Activated T-helper 2 cell treated with anti-CD3 and anti-CD28 coated beads, Interferon-gamma antibody, Interleukin-2, Interleukin-4, amounts not matched to agents 10 μg/mL and 5 μg/mL and 100 μg/mL, durations not matched to agents 14 hours and 24 hours and 36 hours (primary cell): ENCODE measurements at regions not wholly inside any gene's neighbourhood (a gene's known extent, or its start where the extent isn't known, plus 50 kb on each side); places are given as distances from the start of the nearest gene placed in this dataset.
"Not testable (repeated sequence)": the region's sequence is repeated elsewhere in the genome, so short reads cannot be mapped to it uniquely, and the experiment has no call there.

Source experiments
- DNase-seq: peaks from one replicate; pipeline ENCODE4 v3.0.0; 2021; ENCODE audit warnings: low spot score
- H3K27ac Mint-ChIP-seq: one replicate; pipeline ENCODE4 v1.8.0; 2021; ENCODE audit warnings: mixed read lengths
- H3K27me3 Mint-ChIP-seq: one replicate; pipeline ENCODE4 v1.8.0; 2021; ENCODE audit warnings: low read depth, mixed read lengths
- H3K36me3 Mint-ChIP-seq: one replicate; pipeline ENCODE4 v1.8.0; 2021; ENCODE audit warnings: low read depth, mixed read lengths
- H3K4me1 Mint-ChIP-seq: one replicate; pipeline ENCODE4 v1.8.0; 2021; ENCODE audit warnings: low read depth, mixed read lengths
- H3K4me3 Mint-ChIP-seq: one replicate; pipeline ENCODE4 v1.8.0; 2021; ENCODE audit warnings: low read depth, mild to moderate bottlenecking, moderate library complexity, mixed read lengths
- H3K9me3 Mint-ChIP-seq: one replicate; pipeline ENCODE4 v1.8.0; 2021; ENCODE audit warnings: mixed read lengths
- intact Hi-C: fragments of 100-400 bp; cut with micrococcal nuclease; formaldehyde crosslinking; loops from one replicate; pipeline ENCODE4 v1.15.1; 2023

DNA sequence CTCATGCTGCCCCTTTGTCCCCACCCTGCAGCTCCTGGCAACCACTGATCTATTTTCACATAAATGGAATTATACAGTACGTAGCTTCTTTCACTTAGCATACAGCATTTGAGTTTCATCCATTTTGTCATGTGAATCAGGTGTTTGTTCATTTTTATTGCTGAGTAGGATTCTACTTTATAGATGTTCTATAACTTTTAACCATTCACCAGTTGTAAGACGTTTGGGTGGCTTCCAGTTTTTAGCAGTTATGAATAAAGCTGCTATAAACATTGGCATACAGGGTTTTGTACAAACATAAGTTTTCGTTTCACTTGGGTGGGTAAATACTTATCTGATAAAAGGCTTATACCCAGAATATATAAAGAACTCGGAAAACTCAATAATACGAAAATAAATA is 102.3 kb upstream of the KLHL13 start:
- H3K36me3 Mint-ChIP-seq, result no peaks in the 10 kb centered on the region
- no peak for DNase-seq
- no peaks in the 10 kb centered on the region for H3K9me3 Mint-ChIP-seq
- H3K27me3 Mint-ChIP-seq, result no peaks in the 10 kb centered on the region
- no peak overlapping the region for H3K4me3 Mint-ChIP-seq
- H3K27ac Mint-ChIP-seq, result no peak overlapping the region
- intact Hi-C loops, result no loop called here
- no peaks in the 10 kb centered on the region for H3K4me1 Mint-ChIP-seq

GRCh38 chrX:118219866-118220265 is 103.3 kb upstream of the KLHL13 start:
- no peaks in the 10 kb centered on the region for H3K27me3 Mint-ChIP-seq
- H3K4me1 Mint-ChIP-seq, result no peaks in the 10 kb centered on the region
- H3K4me3 Mint-ChIP-seq, result no peak overlapping the region
- no peaks in the 10 kb centered on the region for H3K9me3 Mint-ChIP-seq
- intact Hi-C loops, result no loop called here
- no peak for DNase-seq
- no peaks in the 10 kb centered on the region for H3K36me3 Mint-ChIP-seq
- no peak overlapping the region for H3K27ac Mint-ChIP-seq

GRCh38 chrX:118220509-118220908 is 103.9 kb upstream of the KLHL13 start:
- DNase-seq, result no peak
- Mint-ChIP-seq H3K4me3 (no peak overlapping the region), H3K27ac (no peak overlapping the region), H3K36me3 (no peaks in the 10 kb centered on the region), H3K27me3 (no peaks in the 10 kb centered on the region), H3K4me1 (no peaks in the 10 kb centered on the region), H3K9me3 (no peaks in the 10 kb centered on the region)
- intact Hi-C loops, result no loop called here

- no peaks in the 10 kb centered on the region for H3K36me3 Mint-ChIP-seq
- no peaks in the 10 kb centered on the region for H3K9me3 Mint-ChIP-seq
- intact Hi-C loops, result no loop called here
- H3K4me1 Mint-ChIP-seq, result no peaks in the 10 kb centered on the region
- DNase-seq, result no peak
- H3K27ac Mint-ChIP-seq, result no peak overlapping the region
- no peak overlapping the region for H3K4me3 Mint-ChIP-seq
- no peaks in the 10 kb centered on the region for H3K27me3 Mint-ChIP-seq
These were observed 104.7 kb upstream of the KLHL13 start for GRCh38 chrX:118221270-118221669.

- Mint-ChIP-seq H3K4me3 (no peak overlapping the region), H3K27me3 (no peaks in the 10 kb centered on the region), H3K27ac (no peak overlapping the region), H3K36me3 (no peaks in the 10 kb centered on the region), H3K9me3 (no peaks in the 10 kb centered on the region), H3K4me1 (no peaks in the 10 kb centered on the region)
- intact Hi-C loops, result no loop called here
- DNase-seq, result no peak
These were observed 105.1 kb upstream of the KLHL13 start for GRCh38 chrX:118221733-118222132.

DNA sequence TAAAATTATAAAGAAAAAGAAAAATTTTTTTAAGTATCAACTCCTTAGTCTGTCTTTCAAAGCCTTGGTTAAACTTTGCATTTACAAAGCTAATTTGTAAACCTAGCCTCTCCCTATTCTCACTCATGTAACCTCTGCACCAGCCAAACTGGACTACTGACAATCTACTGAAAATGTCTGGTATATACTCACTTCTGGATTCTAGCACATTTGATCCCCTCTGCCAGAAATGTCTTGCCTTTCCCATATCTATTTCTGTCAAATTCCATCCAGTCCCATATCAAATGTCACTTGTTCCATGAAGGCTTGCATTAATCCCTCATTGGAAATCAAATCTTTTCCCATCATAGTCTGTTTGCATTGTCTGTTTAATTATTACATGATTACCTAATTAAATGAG is 105.8 kb upstream of the KLHL13 start:
- H3K27me3 Mint-ChIP-seq, result no peaks in the 10 kb centered on the region
- no peaks in the 10 kb centered on the region for H3K4me1 Mint-ChIP-seq
- H3K9me3 Mint-ChIP-seq, result no peaks in the 10 kb centered on the region
- intact Hi-C loops, result no loop called here
- no peak for DNase-seq
- no peaks in the 10 kb centered on the region for H3K36me3 Mint-ChIP-seq
- H3K4me3 Mint-ChIP-seq, result no peak overlapping the region
- H3K27ac Mint-ChIP-seq, result no peak overlapping the region

DNA sequence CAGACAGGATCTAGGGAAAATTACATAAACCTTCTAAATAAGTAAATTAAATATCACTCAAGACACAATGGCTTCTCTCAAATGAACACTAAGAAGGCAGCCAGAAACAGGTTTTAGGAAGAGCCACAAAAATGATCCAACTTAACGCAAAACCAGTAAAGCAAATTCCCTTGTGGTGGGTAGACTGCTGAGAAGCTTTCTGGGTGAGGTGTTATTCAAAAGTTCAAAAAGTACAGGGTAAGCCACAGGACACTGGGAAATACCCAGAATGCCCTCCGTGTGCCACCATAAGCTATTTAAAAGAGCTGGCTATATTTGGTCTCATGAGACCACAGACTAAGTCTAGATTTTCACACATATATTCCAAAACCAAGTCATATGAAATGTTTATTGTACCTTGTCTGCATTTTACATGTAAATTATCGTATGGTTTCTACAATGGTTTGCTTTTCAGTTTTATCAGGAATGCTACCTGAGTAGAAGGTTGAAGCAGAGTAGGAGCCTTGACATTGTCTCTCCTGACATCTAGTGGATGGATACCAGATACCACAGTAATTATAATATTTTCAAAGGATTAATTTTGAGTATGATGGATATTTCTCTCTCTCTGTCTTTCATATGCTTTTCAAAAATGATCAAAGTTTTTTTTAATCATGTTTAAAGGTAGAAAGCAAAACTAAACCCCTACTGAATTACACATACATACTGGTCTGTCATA is 109.3 kb upstream of the KLHL13 start:
- DNase-seq, result no peak
- no peaks in the 10 kb centered on the region for H3K27me3 Mint-ChIP-seq
- H3K4me3 Mint-ChIP-seq, result no peak overlapping the region
- H3K4me1 Mint-ChIP-seq, result no peaks in the 10 kb centered on the region
- intact Hi-C loops, result no loop called here
- no peaks in the 10 kb centered on the region for H3K9me3 Mint-ChIP-seq
- H3K27ac Mint-ChIP-seq, result no peak overlapping the region
- H3K36me3 Mint-ChIP-seq, result no peaks in the 10 kb centered on the region

DNA sequence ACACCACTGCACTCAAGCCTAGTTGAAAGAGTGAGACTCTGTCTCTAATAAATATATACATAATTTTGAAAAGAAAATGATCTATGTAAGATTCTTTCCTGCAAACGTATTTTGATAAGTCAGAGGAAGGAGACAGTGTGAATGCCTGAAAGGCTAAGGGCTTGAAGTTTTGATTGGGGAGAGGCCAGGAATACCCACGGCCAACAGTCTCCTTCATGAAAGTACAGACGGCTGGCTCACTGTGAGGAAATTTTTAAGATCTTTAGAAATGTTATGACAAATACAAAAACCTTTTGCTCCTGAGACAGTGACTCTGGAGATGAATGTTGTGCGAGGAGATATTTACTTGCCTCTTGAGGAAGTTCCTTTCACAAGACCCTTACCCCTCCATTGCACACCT is 111.4 kb upstream of the KLHL13 start:
- Mint-ChIP-seq H3K4me1 (no peaks in the 10 kb centered on the region), H3K36me3 (no peaks in the 10 kb centered on the region), H3K27ac (no peak overlapping the region), H3K4me3 (no peak overlapping the region), H3K9me3 (no peaks in the 10 kb centered on the region), H3K27me3 (no peaks in the 10 kb centered on the region)
- intact Hi-C loops, result no loop called here
- DNase-seq, result no peak

DNA sequence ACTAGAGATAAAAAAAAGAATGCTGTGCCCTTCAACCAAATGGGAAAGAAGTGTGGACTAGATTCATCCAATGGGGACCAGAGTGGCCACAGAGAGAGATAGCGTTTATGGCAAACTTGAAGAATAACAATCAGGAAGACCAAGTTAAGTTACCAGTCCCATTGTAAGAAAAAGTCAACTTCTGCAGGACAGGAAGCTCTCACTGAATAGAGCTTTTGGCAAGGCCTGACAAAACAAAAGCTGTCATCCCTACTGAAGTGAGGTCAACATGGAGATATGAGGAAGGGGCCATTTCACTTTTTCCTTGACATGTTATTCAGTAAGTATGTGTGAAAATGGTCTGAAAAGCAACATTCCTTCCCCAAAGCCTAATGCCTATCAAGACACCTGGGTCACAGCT is 111.8 kb upstream of the KLHL13 start:
- no peaks in the 10 kb centered on the region for H3K27me3 Mint-ChIP-seq
- H3K36me3 Mint-ChIP-seq, result no peaks in the 10 kb centered on the region
- no peak for DNase-seq

DNA sequence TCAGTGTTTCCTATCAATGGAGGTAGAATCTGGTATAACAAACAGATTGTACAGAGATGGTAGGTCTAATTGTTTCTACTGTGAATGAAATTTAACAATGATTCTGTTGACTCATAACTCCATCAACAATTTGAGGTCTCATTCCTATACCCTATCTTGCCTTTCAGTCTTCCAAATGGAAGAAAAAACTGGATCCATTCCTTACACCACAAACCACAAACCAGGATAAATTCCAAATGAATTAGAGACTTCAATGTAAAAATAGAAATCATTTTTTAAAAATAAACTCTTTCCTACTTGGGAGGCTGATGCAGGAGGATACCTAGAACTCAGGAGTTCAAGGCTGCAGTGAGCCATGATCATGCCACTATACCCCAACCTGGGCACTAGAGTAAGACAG is 114.4 kb upstream of the WDR44 start:
- intact Hi-C loops, result no loop called here
- H3K4me1 Mint-ChIP-seq, result no peaks in the 10 kb centered on the region
- no peaks in the 10 kb centered on the region for H3K27me3 Mint-ChIP-seq
- H3K36me3 Mint-ChIP-seq, result no peaks in the 10 kb centered on the region
- H3K27ac Mint-ChIP-seq, result no peak overlapping the region
- H3K4me3 Mint-ChIP-seq, result no peak overlapping the region
- no peak for DNase-seq
- no peaks in the 10 kb centered on the region for H3K9me3 Mint-ChIP-seq

More for the DNA sequence above, 111.8 kb upstream of the KLHL13 start:
- intact Hi-C loops, result no loop called here
- no peak overlapping the region for H3K4me3 Mint-ChIP-seq
- H3K4me1 Mint-ChIP-seq, result no peaks in the 10 kb centered on the region
- no peak overlapping the region for H3K27ac Mint-ChIP-seq
- H3K9me3 Mint-ChIP-seq, result no peaks in the 10 kb centered on the region

- no peak for DNase-seq
- H3K27ac Mint-ChIP-seq, result no peak overlapping the region
- H3K4me3 Mint-ChIP-seq, result no peak overlapping the region
- H3K27me3 Mint-ChIP-seq, result no peaks in the 10 kb centered on the region
- no peaks in the 10 kb centered on the region for H3K9me3 Mint-ChIP-seq
- intact Hi-C loops, result no loop called here
- no peaks in the 10 kb centered on the region for H3K4me1 Mint-ChIP-seq
- no peaks in the 10 kb centered on the region for H3K36me3 Mint-ChIP-seq
These were observed 106.6 kb upstream of the WDR44 start for GRCh38 chrX:118239178-118239870.

- Mint-ChIP-seq H3K4me1 (no peaks in the 10 kb centered on the region), H3K9me3 (no peaks in the 10 kb centered on the region), H3K27me3 (no peaks in the 10 kb centered on the region), H3K36me3 (no peaks in the 10 kb centered on the region), H3K4me3 (no peak overlapping the region), H3K27ac (no peak overlapping the region)
- intact Hi-C loops, result no loop called here
- DNase-seq, result no peak
These were observed 105.8 kb upstream of the WDR44 start for GRCh38 chrX:118239913-118240698.

DNA sequence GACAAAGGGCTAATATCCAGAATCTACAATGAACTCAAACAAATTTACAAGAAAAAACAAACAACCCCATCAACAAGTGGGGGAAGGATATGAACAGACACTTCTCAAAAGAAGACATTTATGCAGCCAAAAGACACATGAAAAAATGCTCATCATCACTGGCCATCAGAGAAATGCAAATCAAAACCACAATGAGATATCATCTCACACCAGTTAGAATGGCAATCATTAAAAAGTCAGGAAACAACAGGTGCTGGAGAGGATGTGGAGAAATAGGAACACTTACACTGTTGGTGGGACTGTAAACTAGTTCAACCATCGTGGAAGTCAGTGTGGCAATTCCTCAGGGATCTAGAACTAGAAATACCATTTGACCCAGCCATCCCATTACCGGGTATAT is 98.9 kb upstream of the WDR44 start:
- H3K27me3 Mint-ChIP-seq, H3K4me3 Mint-ChIP-seq, DNase-seq, H3K27ac Mint-ChIP-seq, H3K9me3 Mint-ChIP-seq, H3K36me3 Mint-ChIP-seq, H3K4me1 Mint-ChIP-seq, intact Hi-C loops: not testable (repeated sequence)
